NCI-H1436 treated with DMSO at 0.1 percent for 48 hours (cell line): ENCODE measurements at regions not wholly inside any gene's neighbourhood (a gene's known extent, or its start where the extent isn't known, plus 50 kb on each side); places are given as distances from the start of the nearest gene placed in this dataset.
"Not testable (repeated sequence)": the region's sequence is repeated elsewhere in the genome, so short reads cannot be mapped to it uniquely, and the experiment has no call there.

Experiments used
- DNase-seq: peaks from one replicate; lab custom pipeline; 2025; lab: John Stamatoyannopoulos, UW

DNA sequence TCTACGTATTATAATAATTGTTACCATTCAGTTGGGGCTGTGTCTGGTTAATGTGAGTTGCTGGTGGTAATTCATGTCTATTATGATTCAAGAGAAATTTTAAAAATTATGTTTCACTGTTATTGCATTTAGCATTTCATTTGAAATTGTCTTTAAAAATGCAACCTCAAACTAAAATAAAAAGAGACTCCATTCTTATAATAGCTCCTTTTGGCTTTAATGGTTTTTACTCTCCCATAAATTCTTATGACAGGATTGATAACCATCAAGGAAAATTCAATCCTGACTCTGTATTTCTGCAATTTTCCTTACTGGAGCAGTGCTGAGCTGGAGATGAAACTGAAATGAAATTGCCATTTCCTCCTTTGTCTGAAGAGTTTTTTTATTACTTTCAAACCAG is 262.7 kb downstream of the REEP3 start:
- DNase-seq, result no peak

DNA sequence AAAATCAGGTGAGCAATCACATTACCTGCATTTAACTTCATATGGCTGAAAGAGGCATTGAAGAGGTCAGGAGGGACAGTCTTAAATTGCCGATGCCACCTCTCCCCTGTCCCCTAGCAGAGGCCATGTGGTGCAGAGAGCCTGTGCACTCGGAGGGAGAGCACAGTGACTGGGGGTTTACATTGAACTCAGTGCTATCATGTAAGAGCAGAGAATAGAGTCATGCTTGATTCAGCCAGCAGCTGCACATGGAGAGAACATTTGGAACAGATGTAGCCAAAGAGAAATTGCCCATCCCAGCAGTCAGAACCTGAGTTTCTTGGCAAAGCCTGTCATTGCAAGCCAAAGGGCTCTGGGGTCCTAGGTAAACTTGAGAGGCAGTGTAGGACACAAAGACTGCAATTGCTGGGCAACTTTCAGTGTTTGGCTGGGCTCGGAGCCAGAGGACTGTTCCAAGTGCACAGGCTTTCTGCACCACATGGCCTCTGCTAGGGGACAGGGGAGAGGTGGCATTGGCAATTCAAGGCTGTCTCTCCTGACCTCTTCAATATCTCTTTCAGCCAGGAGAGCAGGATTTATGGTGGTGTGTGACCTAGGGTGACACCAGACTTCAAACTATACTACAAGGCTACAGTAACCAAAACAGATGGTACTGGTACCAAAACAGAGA is 267.1 kb downstream of the REEP3 start:
- DNase-seq, result no peak

DNA sequence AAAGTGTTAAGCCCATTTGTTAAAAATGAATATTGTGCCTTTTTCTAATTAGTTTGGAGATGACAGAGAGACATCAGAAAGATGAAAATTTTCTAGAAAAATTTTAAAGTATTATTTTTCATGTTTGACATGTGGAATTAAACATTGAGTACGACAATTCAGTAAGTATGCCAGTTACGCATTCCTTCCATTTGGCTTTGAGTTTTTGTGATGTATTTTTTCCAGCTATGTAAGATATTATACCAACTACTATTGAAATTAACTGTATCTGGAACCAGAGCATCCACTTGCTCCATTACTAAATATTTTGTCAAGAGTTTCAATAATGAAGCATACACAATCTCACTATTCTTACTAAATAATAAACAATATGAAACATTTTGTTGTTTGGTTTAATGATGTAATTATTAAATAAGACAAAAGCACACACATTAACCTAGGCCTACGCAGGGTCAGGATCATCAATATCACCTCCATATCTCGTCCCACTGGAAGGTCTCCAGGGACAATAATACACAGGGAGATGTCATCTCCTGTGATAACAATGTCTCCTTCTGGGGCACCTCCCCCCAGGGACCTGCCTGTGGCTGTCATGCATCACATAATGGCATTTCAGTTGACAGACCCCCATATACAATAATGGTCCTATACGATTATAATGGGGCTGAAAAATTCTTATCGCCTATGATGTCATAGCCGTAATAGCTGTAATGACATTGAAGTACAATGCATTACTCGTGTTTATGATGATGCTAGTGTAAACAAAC is 274.1 kb downstream of the REEP3 start:
- no peak for DNase-seq

DNA sequence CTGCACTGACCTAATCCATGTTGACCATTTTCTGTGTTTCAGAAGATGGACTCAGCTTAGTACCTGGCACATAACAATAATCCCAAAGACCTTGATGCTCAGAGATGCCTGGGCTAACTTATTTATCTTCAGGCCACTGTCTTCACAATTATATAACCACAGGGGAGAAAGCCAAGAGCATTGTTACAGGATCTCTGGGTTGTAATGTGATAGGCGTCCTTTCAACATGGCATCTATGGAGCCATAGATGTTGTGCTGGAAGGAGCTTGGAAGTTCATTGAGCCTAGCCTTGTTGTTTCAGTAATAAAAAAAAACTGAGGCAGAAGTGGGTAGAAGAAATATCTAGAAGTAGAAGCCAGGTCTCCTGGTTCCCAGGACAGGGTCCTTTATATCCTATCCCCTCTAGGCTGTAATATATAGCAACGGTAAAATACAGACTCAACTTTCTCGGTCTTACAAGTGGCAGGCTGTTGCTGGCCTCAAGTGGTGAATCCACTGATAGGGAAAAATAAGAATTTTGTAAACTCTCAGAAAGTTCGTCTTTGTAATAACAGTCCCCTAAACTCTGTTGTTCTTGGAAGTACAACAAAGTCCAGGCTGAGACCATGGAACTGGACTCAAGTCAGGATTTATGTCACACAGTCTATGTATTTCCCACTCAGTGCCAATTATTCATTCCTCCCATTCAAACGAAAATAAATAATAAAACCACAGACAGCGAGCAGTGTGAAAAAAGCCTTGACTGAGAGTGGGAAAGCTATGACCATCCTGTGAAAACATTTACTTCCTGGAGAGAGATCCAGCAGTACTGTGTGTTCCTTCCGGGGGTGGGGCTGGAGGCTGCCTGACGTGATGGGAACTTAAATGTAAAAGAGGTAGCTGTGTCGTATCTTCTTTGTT is 277.6 kb downstream of the REEP3 start:
- no peak for DNase-seq

DNA sequence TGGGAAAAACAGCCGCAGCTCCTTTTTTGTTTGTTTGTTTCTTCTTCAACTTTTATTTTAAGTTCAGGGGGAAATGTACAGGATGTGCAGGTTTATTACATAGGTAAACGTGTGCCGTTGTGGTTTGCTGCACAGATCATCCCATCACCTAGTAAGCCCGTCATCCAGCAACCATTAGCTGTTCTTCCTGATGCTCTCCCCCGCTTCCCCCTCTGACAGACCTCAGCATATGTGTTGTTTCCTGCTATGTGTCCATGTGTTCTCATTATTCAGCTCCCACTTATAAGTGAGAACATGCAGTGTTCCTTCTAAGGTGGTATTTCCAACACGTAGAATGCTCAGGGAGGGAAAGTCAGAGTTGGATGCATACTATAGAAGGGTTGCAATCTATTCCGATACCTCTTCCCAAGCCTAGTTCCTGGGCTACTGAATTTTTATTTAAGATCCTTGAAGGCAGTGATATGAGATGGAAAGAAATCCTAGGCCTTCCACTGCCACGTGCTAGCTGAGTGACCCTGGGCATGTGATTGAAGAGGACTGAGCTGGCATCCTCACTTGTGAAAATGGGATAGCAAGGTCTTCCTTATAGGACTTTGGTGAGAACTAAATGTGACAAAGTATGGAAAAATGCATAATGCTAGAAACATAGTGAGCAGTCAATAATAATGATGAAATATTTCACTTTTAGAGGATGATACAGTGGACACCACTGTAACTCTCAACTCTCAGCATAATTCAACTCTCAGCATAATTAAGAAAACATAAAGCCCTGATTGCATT is 278.5 kb downstream of the REEP3 start:
- DNase-seq, result no peak

DNA sequence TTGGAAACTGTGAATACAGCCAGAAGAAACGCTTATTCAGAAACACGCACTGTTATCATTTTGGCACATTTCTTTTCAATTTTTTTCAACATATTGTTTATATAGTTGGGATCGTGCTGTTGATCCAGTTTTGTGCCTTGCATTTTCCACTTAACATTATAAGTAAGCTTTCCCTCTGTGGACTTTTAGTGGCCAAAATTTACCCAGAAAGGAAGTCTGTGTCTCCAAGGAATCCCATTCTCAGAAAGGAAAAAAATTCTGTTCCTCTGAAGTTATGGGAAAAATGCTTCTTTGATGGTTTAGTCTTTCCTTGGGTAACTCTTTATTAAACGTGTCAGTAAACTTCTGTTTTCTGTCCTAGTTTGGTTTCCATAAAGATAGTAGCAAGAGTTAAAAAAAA is 280.0 kb downstream of the REEP3 start:
- no peak for DNase-seq

DNA sequence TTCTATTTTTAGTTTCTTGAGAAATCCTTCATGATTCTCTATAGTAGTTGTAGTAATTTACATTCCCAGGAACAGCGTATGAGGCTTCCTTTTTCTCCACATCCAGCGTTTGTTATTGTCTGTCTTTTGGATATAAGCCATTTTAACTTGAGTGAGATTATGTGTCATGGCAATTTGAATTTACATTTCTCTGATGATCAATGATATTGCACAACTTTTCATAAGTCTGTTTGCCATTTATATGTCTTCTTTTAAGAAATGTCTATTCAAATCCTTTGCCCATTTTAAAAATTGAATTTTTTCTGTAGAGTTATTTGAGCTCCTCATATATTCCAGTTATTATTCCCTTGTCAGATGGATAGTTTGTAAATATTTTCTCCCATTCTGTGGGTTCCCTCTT is 285.1 kb downstream of the REEP3 start:
- DNase-seq, result no peak

DNA sequence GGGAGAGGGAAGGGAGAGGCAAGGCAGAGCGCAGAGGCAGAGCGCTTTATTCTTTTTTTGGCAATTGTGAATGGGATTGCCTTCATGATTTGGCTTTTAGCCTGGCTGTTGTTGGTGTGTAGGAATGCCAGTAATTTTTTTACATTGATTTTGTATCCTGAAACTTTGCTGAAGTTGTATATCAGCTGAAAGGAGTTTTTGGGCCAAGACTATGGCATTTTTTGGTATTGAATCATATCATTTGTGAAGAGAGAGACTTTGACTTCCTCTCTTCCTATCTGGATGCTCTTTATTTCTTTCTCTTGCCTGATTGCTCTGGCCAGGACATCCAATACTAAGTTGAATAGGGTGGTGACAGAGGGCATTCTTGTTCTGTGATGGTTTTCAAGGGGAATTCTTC is 291.3 kb downstream of the REEP3 start:
- DNase-seq, result no peak

DNA sequence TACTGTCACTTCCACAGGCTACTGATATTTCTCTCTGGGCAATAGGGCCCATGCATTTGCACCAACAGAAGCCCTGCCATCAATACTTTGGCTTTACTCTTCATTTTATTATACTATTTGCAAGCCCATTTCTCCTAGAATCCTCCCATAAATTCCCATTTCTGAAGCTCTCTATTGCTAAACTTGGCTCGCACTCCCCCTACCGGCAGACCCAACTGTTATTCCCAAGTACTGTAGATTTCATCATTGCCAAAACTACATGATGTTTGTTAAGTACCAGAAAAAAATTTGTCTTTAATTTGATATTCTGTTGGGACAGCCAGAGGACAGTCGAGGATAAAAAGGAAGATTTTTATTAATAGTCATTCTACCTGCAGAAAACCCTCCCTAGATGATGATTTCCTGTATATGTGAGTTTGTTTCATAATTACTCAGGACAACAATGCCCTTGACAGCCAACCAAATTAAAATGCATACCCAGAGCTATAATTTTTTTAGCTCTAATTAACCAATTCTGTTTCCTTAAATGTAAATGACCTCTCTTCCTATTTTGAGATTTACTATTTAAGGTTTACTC is 298.6 kb downstream of the REEP3 start:
- no peak for DNase-seq

DNA sequence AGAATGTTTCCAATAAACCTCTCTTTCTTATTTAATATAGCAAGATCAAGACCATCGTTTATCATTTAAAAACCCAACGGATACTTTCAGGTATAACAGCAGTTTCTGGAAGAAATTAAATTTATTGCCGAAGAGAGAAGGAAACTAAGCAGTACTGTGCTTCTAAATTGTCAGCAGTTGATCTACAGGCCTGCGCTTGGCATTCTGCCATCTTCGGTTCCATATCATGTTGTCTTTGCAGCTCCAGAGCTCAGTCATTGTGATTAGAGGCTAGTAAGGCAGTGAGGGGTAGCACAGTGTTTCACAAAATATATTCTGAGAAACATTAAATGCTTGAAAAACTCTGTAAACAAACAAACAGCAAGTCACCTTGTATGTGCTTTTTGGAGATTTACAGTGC is 301.3 kb downstream of the REEP3 start:
- no peak for DNase-seq

DNA sequence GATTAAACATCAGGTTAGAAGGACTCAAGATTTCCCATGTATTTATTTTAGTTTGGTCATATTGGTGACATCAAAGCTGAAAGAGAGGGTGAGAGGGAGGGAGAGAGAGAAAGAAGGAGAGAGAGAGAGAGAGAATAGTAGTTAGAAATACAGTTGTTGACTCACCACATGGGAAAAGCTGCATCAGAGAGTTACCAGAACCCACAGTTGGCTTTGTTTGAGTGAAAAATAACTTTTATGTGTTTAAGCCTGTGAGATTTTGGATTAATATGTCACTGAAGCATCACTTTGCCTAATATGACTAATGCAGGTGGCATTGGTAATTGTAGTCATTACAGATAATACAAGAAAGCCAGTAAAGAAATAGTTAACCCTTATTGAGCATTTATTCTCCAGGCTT is 303.9 kb downstream of the REEP3 start:
- DNase-seq, result no peak

DNA sequence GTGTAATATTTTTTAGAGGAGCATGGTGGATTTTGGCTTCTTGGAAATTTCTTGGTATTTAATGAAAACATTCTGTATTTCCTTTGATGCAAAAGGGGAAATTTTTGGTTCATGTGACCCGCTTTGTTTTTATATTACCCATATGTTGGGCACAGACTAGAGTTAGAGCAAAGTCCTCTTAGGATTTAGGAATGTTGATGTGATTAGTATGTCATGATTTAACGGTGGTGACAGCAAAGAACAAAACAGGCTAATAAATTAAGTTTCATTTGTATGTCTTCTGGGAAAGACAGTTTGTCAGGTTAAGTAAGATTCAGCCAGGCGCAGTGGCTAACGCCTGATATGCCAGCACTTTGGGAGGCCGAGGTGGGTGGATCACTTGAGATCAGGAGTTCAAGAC is 304.6 kb downstream of the REEP3 start:
- DNase-seq, result no peak

DNA sequence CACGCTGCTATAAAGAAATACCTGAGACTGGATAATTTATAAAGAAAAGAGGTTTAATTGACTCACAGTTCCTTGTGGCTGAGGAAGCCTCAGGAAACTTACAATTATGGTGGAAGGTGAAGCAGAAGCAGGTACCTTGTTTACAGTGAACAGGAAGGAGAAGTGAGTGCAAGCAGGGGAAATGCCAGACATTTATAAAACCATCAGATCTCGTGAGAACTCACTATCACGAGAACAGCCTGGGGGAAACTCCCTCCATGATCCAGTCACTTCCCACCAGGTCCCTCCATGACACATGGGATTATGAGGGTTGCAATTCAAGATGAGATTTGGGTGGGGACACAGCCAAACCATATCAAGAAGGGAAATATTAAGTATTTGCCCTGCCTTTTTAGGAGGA is 305.8 kb downstream of the REEP3 start:
- not testable (repeated sequence) for DNase-seq

DNA sequence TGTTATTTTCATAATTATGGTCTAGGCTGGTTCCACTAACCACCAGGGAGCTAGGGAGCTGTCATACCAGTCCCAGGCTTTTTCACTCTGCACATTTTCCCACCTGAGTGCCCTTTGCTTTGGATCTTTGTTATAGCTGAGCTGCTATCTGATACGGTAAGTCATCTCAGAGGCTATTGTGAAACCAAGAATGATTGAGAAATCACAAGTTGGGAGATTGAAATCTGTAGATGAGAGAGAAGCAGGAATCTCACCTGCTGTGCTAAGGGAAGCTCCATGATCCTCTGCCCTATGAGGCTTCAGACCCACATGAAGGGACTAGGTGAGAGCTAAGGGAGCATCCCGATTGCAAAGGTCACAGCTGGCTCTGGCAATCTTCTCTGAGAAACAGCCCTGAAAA is 307.8 kb downstream of the REEP3 start:
- no peak for DNase-seq

DNA sequence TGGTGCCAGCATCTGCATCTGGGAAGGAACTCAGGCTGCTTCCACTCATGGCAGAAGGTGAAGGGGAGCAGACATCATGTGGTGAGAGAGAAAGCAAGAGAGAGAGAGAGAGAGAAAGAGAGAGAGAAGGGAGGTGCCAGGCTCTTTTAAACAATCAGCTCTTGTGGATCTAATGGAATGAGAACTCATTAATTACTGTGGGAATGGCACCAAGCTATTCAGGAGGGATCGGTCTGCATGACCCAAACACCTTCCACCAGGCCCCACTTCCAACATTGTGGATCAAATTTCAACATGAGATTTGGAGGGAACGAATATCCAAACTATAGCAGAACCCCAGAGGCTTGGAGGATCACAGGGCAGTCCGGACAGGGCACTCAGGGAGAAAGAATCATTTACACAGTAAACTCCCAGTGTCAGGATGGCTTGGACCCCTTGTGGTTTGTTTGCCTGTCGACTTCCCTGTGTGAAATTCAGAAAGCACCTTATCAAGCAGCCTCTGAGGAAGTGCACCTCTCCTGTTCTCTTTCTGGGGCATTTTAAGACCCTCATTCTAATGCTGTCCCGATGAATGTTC is 308.5 kb downstream of the REEP3 start:
- DNase-seq, result no peak

DNA sequence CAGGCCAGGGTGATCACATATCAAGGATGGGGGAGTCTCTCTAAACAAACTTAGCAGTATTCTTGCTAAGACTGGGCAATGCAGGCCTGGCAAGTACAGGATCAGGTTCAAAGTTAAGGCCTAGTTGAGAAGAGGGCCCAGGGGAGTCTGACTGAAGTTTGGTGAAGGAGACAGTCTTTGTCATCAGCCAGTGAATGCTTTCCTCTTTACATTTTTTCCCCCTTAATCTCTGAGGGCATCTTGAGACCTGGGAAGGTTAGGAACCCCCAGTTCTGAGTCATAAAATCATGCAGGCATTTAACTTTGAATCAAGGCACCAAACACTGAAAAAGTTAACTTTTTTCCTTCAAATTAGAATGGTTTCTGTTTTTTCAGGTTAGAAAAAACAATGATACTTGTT is 311.5 kb downstream of the REEP3 start:
- DNase-seq, result no peak

DNA sequence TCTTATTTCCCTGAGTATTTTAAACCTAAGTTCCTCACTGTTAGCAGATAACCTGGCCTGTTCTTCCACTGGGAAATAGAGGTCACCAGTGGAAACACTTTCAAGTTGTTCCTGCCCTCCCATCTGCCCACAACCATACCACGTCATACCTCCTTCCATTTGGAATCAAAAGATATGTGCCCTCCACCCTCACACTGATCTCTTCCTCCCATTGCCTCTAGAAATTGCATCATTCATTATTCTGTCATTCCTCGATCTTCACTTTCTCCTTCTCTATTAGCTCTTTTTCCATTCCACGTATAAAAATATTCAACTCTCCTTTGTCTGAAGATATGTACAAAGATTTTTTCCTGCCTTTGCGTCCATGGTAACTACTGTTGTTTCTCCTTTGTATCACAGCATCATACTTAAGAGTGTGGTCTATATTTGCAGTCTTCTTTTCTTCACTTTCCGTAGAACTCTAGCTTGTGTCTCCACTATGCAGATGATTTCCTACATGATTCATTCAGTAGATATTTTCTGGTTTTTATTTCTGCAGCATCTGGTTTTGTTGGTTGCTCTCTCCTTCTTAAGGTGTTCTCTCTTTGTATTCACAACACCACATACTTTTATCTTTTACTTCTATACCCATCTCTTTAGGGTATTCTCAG is 312.3 kb downstream of the REEP3 start:
- no peak for DNase-seq

DNA sequence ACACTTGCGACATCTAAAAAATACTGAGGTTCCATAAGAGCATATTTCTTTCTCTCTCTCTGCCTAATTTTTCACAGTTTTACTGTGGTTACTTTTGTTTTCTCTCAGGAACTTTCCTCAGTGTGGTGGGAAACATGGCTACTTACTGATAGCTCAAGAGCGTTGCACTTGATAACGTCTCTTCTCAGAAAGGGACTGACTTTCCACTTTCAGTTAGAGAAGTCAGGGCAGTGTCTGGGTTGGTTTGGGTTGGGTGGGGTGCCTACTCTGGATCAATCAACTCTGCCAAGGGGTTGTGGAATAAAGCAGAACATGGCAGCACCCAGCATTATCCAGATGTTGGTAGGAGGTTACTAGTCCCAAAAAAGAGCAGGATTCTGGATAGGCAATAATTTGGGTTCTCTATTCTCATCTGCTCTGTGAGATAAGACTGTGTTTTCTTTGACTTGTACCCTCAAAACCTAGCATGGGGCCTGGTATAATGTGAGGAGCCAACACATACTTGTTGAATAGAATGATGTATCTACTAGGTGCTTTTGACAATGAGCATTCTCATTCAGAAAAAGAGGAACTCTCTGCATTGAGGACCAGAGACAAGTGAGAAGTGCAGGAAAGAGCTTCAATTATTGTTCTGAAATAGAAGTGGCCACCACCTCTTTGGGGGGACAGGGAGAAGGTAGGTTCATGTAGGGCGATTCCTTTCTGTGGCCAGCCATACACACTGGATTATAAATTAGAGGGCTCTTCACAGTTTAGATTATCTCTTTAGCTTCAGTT is 315.7 kb downstream of the REEP3 start:
- no peak for DNase-seq

DNA sequence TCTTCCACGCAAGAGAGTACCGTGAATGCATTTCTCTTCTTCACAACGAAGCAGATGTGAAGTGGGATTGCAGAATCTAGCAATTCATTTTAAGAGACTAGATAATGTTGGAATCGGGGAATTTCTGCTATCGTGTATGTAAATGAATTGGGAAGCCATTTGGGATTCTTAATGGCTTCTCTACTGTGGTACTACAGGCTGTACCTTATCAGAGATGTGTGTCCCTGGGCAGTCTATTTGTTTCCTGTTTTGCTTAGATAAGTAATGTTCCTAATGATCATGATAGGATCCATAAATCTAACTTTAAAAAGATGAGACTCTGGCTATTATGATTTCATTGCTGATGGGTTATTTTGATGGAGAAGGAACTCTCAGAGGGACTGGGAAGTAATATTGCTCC is 320.6 kb downstream of the REEP3 start:
- no peak for DNase-seq

DNA sequence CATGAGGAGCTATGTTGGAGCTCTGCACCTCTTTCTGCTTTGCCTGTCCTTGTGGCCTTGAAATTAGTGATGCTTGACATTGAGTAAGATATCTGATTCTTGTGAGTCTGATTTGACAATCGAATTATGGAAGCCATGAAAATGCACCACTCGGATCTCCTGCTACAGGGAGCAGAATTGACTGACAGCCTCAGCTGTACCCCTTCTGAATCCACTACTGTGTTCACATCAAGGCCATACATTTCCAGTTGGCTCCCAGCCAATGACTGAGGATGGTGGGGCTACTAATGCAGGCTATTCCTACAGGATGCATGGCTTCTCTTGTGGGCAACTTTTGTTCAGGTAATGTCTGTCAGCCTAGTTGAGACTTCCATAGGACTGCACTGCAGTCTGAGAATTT is 321.9 kb downstream of the REEP3 start:
- no peak for DNase-seq
